ENCODE measurements at regions not wholly inside any gene's neighbourhood (a gene's known extent, or its start where the extent isn't known, plus 50 kb on each side); places are given as distances from the start of the nearest gene placed in this dataset.
"Not testable (repeated sequence)": the region's sequence is repeated elsewhere in the genome, so short reads cannot be mapped to it uniquely, and the experiment has no call there.

- not testable (repeated sequence) for DNase-seq (ENCODE audit: low spot score)
These were observed 62.8 kb downstream of the ARHGAP11B start for GRCh38 chr15:30688684-30689083.

DNA sequence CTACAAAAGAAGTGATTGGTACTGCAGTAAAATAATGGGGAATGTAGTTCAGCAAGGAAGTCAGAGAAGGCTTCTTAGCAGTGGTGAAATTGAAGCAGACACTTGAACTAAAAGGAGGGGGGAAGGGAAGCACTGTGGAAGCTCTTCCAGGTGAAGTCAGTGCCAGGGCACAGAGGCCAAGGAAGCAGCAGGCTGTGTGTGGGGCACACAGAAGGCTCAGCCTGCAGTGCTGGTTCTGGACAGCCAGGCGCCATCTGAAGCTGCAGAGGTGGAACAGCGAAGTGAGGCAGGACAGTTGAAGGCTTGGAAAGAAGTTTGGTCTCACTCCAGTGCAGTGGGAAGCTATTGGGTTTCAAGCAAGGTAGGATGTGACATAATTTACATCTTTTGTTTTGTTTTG, 64.2 kb downstream of the ARHGAP11B start:
- DNase-seq (ENCODE audit: low spot score): not testable (repeated sequence)

DNA sequence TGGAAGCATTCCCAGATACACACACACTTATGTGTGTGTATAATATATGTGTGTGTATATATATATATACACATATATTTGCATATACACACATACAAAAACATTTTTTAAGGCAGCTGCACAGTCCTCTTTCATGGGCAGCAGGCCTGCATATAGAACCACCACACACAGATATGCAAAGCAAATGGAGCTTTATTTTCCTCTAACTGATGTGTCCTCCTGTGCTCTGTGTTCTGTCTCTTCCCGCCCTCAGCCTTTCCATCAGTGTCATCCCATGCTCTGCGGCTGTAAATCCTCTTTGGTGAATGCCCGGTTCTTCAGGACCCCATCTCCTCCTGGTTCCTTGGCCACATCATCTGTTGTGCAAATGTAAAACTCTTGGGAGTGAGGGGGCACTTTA, 69.9 kb downstream of the ARHGAP11B start:
- DNase-seq (ENCODE audit: low spot score): not testable (repeated sequence)

DNA sequence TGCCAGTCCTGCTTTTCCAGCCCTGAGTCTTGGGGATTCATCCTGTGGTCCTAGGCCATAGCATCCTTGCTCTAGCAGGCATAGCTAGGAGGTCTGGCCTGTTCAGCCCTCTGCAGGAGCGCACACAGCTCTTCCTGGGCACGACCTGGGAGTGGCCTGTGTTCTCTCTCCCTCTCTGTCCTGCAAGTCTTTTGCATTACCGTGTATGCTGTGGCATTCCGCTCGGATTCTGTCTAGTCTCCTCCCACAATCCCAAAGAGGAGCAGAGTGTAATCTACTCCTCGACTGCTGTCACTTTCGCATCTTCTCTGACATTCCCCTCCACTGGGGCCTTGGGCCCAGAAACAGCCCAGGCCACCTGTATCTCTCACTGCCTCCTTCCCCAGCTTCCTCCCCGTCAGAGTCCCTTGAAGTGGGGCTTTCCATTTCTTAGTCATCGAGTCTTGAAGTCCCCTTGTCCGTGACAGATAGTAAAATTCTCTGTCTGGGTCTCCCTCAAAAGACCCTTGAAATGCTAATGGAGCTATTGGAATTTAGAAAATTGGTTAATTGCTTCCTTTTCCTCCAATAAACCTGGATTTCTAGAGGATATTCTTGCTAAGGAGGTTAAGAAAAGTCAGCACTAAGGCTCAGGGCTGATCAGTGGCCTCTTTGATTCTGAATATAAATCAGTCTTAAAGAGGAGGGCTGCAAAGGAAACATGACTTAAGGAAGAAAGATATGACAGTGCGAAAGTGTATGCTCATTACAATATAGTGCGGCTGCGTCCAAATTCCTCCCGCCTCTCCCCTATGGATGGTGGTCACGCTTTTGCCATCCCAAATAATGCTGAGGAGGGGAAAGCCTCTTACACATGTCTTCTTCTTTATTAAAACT, 70.7 kb downstream of the ARHGAP11B start:
- not testable (repeated sequence) for DNase-seq (ENCODE audit: low spot score)

- not testable (repeated sequence) for DNase-seq (ENCODE audit: low spot score)
These were observed 71.4 kb downstream of the ARHGAP11B start for GRCh38 chr15:30697315-30697685.

- DNase-seq (ENCODE audit: low spot score): not testable (repeated sequence)
These were observed 74.2 kb downstream of the ARHGAP11B start for GRCh38 chr15:30700006-30700597.

DNA sequence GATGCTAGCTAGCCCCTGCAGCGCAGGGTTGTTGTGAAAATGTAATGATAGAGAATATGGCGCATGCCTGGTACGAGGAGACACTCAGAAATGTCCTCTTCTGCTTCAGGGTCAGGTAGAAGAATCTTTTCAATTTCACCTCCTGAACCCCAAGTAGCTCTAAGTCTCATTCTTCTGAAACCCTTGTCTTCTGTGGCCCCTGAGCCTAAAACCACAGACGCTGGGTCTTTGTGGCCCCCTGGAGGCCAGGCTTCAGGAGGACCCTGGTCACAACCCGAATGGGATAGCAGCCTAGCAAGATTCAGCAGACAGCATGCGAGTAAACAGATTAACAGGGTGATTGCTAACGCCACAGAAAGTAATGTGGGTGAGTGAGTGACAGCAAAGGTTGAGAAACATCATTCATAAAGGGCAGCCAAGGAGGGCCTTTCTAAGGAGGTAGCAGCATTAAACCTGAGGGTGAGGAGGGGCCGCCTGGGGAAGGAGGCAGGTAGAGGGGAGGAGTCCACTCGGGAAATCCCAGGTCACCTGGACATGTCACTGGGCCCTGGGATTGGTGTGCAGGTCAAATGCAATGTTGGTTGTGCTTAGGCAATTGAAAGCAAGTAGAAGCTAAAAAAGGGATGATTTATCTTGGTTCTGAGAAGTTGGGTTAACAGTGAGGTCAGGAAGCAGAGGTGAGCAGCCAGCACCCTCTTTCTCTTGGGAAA, 82.2 kb downstream of the ARHGAP11B start:
- DNase-seq (ENCODE audit: low spot score): not testable (repeated sequence)

GRCh38 chr15:30708809-30709208, 82.9 kb downstream of the ARHGAP11B start:
- not testable (repeated sequence) for DNase-seq (ENCODE audit: low spot score)

GRCh38 chr15:30718038-30718643, 92.2 kb downstream of the ARHGAP11B start:
- DNase-seq (ENCODE audit: low spot score): not testable (repeated sequence)

- DNase-seq (ENCODE audit: low spot score): not testable (repeated sequence)
These were observed 93.4 kb downstream of the ARHGAP11B start for GRCh38 chr15:30719363-30719762.

- not testable (repeated sequence) for DNase-seq (ENCODE audit: low spot score)
These were observed 94.9 kb downstream of the ARHGAP11B start for GRCh38 chr15:30720825-30721224.

DNA sequence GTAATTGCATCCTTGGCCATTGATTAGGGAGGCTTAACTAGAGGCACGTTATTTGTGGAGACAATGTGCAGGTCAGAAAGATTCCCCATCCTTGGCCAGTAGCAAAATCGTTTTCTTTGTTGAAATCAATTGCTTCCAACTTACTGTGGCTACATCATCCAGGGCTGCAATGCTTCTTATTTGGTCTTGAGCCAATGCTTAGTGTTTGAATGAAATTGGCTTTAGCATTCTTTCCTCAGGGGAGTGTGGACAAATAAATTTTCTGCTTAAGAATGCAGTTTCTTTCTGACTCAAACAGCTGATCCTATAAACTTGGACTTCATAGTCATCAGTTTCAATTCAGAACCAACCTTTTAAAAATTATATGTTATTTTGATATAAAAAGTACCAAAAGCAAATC, 95.6 kb downstream of the ARHGAP11B start:
- DNase-seq (ENCODE audit: low spot score): not testable (repeated sequence)

DNA sequence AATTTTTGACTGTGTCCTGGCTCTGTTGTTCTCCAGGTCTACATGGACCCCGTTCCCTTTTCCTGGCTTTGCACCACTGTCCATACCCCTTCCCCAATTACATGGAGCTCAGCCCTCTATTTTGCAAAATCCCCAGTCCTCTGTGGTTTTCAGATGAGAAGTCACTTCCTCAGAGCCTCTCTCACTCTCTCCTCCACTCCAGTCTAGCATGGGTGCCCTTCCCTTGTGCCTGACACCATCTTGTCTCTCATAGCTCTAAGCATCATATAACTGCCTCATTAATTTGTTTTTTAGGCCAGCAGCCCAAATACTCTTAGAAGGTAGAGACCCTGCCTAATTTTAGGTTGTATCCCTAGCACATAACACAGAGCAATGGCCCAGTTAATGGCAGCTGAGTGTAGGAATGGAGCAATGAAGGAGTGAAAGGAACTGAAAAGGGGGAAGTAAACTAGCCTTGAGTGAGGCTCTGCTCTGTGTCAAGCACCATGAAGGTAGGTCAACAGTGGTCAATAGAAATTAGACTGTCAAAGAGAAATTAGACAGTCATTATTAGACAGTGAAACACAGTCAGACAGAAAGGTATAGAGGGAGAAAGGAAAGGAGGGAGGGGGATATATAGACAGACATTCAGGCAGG, 97.7 kb downstream of the ARHGAP11B start:
- not testable (repeated sequence) for DNase-seq (ENCODE audit: low spot score)

DNA sequence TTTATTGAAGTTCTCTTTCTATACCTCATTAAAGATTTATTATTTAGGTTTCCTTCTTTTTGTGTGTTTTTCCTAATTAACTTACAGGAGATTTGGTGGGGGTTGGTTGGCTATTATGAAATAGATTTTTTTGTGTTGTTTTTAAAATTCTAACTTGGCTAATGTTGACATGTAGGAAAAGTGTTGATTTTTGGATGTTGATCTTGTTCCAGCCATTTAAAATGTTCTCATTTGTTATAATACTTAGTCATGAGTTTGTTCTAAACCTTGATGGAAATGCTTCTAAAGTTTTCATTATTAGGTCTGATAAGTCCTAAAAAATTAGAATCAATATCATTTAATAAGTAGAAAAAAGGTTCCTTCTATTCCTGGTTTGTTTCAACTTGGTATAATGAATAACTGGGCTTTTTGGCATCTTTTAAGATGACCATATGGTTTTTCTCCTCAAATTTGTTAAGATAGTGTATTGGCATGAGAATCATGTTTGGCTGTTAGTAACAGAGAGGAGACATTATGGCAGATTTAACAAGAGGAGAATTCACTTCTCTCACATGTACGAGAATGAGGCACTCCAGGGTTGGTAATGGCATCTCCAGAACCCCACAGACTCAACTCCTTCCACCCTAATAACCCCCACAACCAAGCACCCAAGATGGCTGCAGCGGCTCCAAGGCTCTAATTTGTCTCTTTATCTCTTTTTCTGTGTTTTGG, 104.1 kb downstream of the ARHGAP11B start:
- not testable (repeated sequence) for DNase-seq (ENCODE audit: low spot score)

DNA sequence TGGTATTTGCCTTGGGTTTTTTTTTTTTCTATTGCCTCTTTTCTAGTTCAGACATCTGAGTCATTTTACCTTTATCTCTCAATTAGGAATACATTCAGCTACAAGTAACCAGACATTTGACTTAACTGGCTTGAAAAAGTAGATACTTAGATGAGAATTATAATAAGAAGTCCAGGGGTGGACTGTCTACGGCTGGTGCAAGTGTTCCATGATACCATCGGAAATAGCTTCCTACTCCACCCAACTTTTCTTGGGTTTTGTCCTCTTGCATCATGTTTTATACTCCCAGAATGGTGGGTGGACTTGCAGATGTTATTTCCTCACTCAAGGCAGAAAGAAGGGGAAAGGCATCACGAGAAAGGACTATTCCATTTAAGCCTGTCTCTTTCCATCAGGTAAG, 104.7 kb downstream of the ARHGAP11B start:
- not testable (repeated sequence) for DNase-seq (ENCODE audit: low spot score)

DNA sequence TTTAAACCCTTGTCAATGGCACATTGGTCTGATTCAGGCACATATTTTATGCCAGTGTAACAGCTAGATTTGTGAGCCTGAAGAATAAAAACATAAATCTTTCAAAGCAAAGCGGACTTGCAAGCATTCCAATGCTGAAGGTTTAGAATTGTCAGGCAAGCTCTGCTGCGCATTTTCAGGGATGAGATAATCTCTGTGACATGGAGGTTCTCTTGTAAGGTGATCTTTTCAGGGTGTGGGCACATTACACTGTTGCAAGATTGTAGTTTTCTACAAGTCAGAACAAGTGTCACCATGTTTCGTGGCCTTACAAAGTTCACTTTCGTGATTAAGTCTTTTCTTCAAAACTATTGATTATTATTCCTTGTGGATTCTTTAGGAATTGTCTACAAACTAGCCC, 106.2 kb downstream of the ARHGAP11B start:
- DNase-seq (ENCODE audit: low spot score): not testable (repeated sequence)

DNA sequence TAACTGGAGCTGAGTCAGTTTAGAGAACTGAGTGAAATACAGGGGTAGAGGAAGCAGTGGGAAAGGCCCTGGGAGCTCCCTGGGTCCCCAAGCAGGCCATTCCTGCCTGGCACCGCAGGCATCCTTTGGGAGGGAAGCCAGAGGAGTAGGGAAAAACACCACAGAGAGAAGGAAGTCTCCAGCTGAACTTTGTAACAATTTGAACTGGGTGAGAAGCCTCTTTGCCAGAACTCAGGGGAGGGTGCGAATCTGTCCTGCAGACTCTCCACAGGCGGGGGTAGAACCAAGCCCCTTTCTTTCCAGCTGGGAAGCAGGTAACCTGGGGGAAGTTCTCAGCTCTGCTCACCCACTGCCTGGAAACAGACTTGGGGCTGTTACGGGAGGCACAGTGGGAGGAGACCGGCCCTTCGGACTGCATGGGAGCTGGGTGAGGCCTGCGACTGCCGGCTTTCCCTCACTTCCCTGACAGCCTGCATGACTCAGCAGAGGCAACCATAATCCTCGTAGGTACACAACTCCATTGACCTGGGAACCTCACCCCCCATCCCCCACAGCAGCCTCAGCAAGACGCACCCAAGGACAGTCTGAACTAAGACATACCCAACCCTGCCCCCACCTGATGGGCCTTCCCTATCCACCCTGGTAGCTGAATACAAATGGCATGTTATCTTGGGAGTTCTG, 110.1 kb downstream of the ARHGAP11B start:
- not testable (repeated sequence) for DNase-seq (ENCODE audit: low spot score)

- peak; percentile 10 for DNase-seq (ENCODE audit: low spot score)
These were observed 116.9 kb downstream of the ARHGAP11B start for GRCh38 chr15:30742796-30743195.

- DNase-seq (ENCODE audit: low spot score): not testable (repeated sequence)
These were observed 123.1 kb downstream of the ARHGAP11B start for GRCh38 chr15:30749048-30749447.

DNA sequence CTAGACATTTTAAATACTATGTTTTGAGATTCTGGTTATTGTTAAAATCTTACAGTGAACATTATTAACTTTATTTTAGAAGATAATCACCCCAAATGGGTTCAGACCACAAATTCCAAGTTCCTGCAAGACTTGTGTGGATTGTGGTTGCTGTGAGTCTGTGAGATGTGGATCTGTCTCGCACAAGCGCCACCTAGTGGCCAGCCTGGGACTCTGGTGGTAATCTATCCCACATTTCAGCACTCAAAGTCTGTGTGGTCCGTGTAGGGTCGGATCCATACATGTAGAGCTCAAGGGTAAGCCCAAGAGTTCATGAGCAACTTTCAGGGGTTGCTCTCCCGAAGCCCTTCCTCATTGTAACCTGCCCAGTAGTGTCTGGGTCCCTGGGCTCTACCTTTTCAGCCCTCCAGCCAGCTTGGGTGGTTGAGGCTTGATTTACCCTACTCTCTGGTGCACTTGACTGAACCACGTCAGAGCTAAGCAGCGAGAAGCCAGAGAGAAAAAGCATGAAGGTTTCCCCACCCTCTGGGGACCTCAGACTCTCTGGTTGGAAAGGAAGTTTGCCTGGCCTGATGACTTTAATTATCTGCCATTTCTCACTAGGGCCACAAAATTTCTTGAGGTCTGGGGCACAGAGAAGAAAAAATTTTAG, 129.2 kb downstream of the ARHGAP11B start:
- not testable (repeated sequence) for DNase-seq (ENCODE audit: low spot score)
